GM12873 (cell line): ENCODE measurements at regions not wholly inside any gene's neighbourhood (a gene's known extent, or its start where the extent isn't known, plus 50 kb on each side); places are given as distances from the start of the nearest gene placed in this dataset.
A peak's percentile ranks its signal among the peaks of the same experiment; 100 is the strongest.

Source experiments
- CTCF ChIP-seq: IDR thresholded peaks from 2 replicates; pipeline ENCODE4 v1.5.1; 2012; ENCODE audit warnings: low read depth, mild to moderate bottlenecking, moderate library complexity, low read length, control low read depth; ENCODE audit not compliant: insufficient read depth; ENCODE audit errors: missing control alignments

GRCh38 chr6:132934496-132934895 lies 120.1 kb downstream of the RPS12 start:
- no peak for TF ChIP-seq CTCF

GRCh38 chr6:132936646-132937045 lies 122.3 kb downstream of the RPS12 start:
- TF ChIP-seq CTCF = no peak

GRCh38 chr6:132937466-132937906 lies 123.1 kb downstream of the RPS12 start:
- peak; percentile 61 for TF ChIP-seq CTCF

GRCh38 chr6:132948889-132949288 lies 134.5 kb downstream of the RPS12 start:
- TF ChIP-seq CTCF = no peak

GRCh38 chr6:132950566-132950965 lies 136.2 kb downstream of the RPS12 start:
- no peak for TF ChIP-seq CTCF

- TF ChIP-seq CTCF = no peak
These were observed 137.9 kb downstream of the RPS12 start for GRCh38 chr6:132952031-132952867.

- TF ChIP-seq CTCF = no peak
These were observed 138.6 kb downstream of the RPS12 start for GRCh38 chr6:132952986-132953385.
